ENCODE measurements at regions not wholly inside any gene's neighbourhood (a gene's known extent, or its start where the extent isn't known, plus 50 kb on each side); places are given as distances from the start of the nearest gene placed in this dataset.

- DNase-seq, result no peak
Measured at GRCh38 chr11:95690100-95690499, 99.5 kb downstream of the FAM76B start.

- no peak for DNase-seq
Measured at GRCh38 chr11:95688501-95689222, 100.9 kb downstream of the FAM76B start.

GRCh38 chr11:95688015-95688414, 101.6 kb downstream of the FAM76B start:
- no peak for DNase-seq

GRCh38 chr11:95686265-95686664, 103.3 kb downstream of the FAM76B start:
- DNase-seq, result no peak

GRCh38 chr11:95684701-95685100, 104.9 kb downstream of the FAM76B start:
- DNase-seq, result no peak

GRCh38 chr11:95684170-95684569, 105.4 kb downstream of the FAM76B start:
- no peak for DNase-seq

GRCh38 chr11:95682552-95682951, 107.0 kb downstream of the FAM76B start:
- no peak for DNase-seq

GRCh38 chr11:95680169-95680929, 109.2 kb downstream of the FAM76B start:
- no peak for DNase-seq

GRCh38 chr11:95678988-95679387, 110.6 kb downstream of the FAM76B start:
- DNase-seq, result no peak

- DNase-seq, result no peak
Measured at GRCh38 chr11:95676308-95676707, 113.3 kb downstream of the FAM76B start.

- no peak for DNase-seq
Measured at GRCh38 chr11:95675585-95675984, 114.0 kb downstream of the FAM76B start.

GRCh38 chr11:95674657-95675358, 114.8 kb downstream of the FAM76B start:
- DNase-seq, result no peak

- no peak for DNase-seq
Measured at GRCh38 chr11:95671768-95672167, 117.8 kb downstream of the FAM76B start.

GRCh38 chr11:95668131-95668530, 121.5 kb downstream of the FAM76B start:
- no peak for DNase-seq

GRCh38 chr11:95661162-95661561, 128.4 kb downstream of the FAM76B start:
- DNase-seq, result no peak

GRCh38 chr11:95660038-95660437, 129.5 kb downstream of the FAM76B start:
- DNase-seq, result no peak

- no peak for DNase-seq
Measured at GRCh38 chr11:95659088-95659487, 130.5 kb downstream of the FAM76B start.

GRCh38 chr11:95655536-95655935, 134.0 kb downstream of the FAM76B start:
- DNase-seq, result no peak

GRCh38 chr11:95653680-95654079, 135.9 kb downstream of the FAM76B start:
- DNase-seq, result no peak

GRCh38 chr11:95653099-95653498, 136.5 kb downstream of the FAM76B start:
- no peak for DNase-seq

- no peak for DNase-seq
Measured at GRCh38 chr11:95652002-95652472, 137.5 kb downstream of the FAM76B start.

- DNase-seq, result no peak
Measured at GRCh38 chr11:95650276-95650675, 139.3 kb downstream of the FAM76B start.

GRCh38 chr11:95647871-95648270, 141.7 kb downstream of the FAM76B start:
- DNase-seq, result no peak

GRCh38 chr11:95647355-95647754, 142.2 kb downstream of the FAM76B start:
- no peak for DNase-seq

Data from SW 1271 (cell line).